ENCODE measurements at regions not wholly inside any gene's neighbourhood (a gene's known extent, or its start where the extent isn't known, plus 50 kb on each side); places are given as distances from the start of the nearest gene placed in this dataset.
A peak's percentile ranks its signal among the peaks of the same experiment; 100 is the strongest.

DNA sequence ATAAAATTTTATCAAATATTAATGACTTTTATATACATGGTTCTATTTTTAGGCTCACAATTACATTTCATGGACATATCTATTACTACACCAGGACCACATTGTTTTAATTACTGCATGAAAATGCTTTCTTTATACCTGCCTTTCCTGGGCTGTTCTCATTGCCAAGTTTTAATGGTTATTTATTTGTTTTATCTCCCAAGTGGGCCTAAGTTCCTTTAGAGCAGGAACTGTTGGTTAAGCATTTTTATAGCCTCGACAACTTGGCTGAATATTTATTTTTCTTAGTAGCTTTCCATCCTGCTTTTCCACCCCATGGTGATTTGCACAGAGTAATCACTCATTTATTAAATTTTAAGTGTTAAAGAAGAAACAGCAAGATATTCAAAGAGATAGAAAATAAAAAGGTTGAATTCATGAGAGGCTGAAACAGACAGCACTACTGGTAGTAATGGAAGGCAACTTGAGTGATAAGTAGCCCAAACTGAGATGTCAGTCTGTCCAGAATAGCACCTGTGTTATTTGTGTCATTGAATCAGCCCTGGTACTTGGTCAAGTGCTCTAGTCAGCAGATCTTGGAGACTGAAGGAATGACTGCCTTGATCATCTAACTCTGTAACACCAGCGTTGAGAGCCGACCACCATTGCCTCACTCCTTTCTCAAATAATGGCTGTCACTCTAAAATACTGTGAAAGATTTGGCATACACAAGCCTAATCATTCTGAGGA, 119.1 kb upstream of the EGLN3 start:
- H3K9ac ChIP-seq (ENCODE audit: low read length in 2 of 2), result no peak overlapping the region
- no peaks in the 10 kb centered on the region for H3K27me3 ChIP-seq (ENCODE audit: control insufficient read depth in 1 of 2, insufficient read depth in 2 of 2, low read length in 2 of 2)
- no peaks in the 10 kb centered on the region for H3K36me3 ChIP-seq (ENCODE audit: control insufficient read depth in 2 of 2, insufficient read depth in 2 of 2, low read length in 2 of 2)
- H3K4me3 ChIP-seq (ENCODE audit: low read length in 2 of 2), result no peak overlapping the region
- H3K4me1 ChIP-seq (ENCODE audit: control insufficient read depth, insufficient read depth, low read length), result no peaks in the 10 kb centered on the region
- H3K27ac ChIP-seq (ENCODE audit: low read length), result no peak overlapping the region
- H3K9me3 ChIP-seq (ENCODE audit: control insufficient read depth in 2 of 2, low read length in 2 of 2), result no peaks in the 10 kb centered on the region

DNA sequence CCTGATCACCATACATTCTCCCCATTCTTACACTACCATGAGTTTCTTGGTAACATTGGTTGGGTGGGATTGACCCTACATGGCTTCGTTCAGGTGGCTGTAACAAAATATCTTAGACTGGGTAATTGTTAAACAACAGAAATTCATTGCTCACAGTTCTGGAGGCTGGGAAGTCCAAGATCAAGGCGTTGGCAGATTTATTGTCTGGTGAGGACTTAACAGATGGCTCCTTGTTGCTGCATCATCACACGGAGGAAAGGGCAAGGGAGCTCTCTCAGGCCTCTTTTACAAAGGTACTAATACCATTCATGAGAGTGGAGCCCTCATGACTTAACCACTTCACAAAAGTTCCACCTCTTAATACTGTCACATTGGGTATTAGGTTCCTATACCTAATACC, 116.7 kb upstream of the EGLN3 start:
- Histone ChIP-seq H3K9ac (ENCODE audit: low read length in 2 of 2) (no peak overlapping the region), H3K9me3 (ENCODE audit: control insufficient read depth in 2 of 2, low read length in 2 of 2) (no peaks in the 10 kb centered on the region), H3K27me3 (ENCODE audit: control insufficient read depth in 1 of 2, insufficient read depth in 2 of 2, low read length in 2 of 2) (no peaks in the 10 kb centered on the region), H3K4me3 (ENCODE audit: low read length in 2 of 2) (no peak overlapping the region), H3K27ac (ENCODE audit: low read length) (no peak overlapping the region), H3K36me3 (ENCODE audit: control insufficient read depth in 2 of 2, insufficient read depth in 2 of 2, low read length in 2 of 2) (no peaks in the 10 kb centered on the region), H3K4me1 (ENCODE audit: control insufficient read depth, insufficient read depth, low read length) (peaks cover 16% of the 10 kb centered on the region)

- H3K36me3 ChIP-seq (ENCODE audit: control insufficient read depth in 2 of 2, insufficient read depth in 2 of 2, low read length in 2 of 2), result no peaks in the 10 kb centered on the region
- no peak overlapping the region for H3K9ac ChIP-seq (ENCODE audit: low read length in 2 of 2)
- H3K4me1 ChIP-seq (ENCODE audit: control insufficient read depth, insufficient read depth, low read length), result peaks cover 17% of the 10 kb centered on the region
- H3K9me3 ChIP-seq (ENCODE audit: control insufficient read depth in 2 of 2, low read length in 2 of 2), result no peaks in the 10 kb centered on the region
- no peaks in the 10 kb centered on the region for H3K27me3 ChIP-seq (ENCODE audit: control insufficient read depth in 1 of 2, insufficient read depth in 2 of 2, low read length in 2 of 2)
- H3K4me3 ChIP-seq (ENCODE audit: low read length in 2 of 2), result no peak overlapping the region
- H3K27ac ChIP-seq (ENCODE audit: low read length), result no peak overlapping the region
Observed at GRCh38 chr14:34065690-34066391, 115.0 kb upstream of the EGLN3 start.

GRCh38 chr14:34065236-34065635, 114.4 kb upstream of the EGLN3 start:
- H3K27me3 ChIP-seq (ENCODE audit: control insufficient read depth in 1 of 2, insufficient read depth in 2 of 2, low read length in 2 of 2), result no peaks in the 10 kb centered on the region
- H3K36me3 ChIP-seq (ENCODE audit: control insufficient read depth in 2 of 2, insufficient read depth in 2 of 2, low read length in 2 of 2), result no peaks in the 10 kb centered on the region
- H3K27ac ChIP-seq (ENCODE audit: low read length), result no peak overlapping the region
- H3K9me3 ChIP-seq (ENCODE audit: control insufficient read depth in 2 of 2, low read length in 2 of 2), result no peaks in the 10 kb centered on the region
- no peak overlapping the region for H3K9ac ChIP-seq (ENCODE audit: low read length in 2 of 2)
- peaks cover 22% of the 10 kb centered on the region for H3K4me1 ChIP-seq (ENCODE audit: control insufficient read depth, insufficient read depth, low read length)
- no peak overlapping the region for H3K4me3 ChIP-seq (ENCODE audit: low read length in 2 of 2)

DNA sequence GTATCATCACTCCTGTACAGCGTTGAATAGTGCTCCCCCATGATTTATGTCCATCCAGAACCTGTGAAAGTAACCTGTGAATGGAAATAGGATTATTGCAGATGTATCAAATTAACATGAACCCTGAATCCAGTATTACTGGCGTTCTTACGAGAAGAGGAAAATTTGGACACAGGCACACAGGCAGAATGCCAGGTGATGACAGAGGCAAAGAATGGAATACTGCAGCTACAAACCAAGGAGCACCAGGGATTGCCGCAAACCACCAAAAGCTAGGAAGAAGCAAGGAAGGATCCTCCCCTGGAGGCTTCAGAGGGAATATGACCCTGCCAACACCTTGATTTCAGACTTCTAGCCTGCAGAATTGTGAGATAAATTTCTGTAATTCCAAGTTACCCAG, 113.5 kb upstream of the EGLN3 start:
- H3K9me3 ChIP-seq (ENCODE audit: control insufficient read depth in 2 of 2, low read length in 2 of 2), result no peaks in the 10 kb centered on the region
- no peak overlapping the region for H3K9ac ChIP-seq (ENCODE audit: low read length in 2 of 2)
- H3K36me3 ChIP-seq (ENCODE audit: control insufficient read depth in 2 of 2, insufficient read depth in 2 of 2, low read length in 2 of 2), result no peaks in the 10 kb centered on the region
- no peak overlapping the region for H3K4me3 ChIP-seq (ENCODE audit: low read length in 2 of 2)
- H3K27me3 ChIP-seq (ENCODE audit: control insufficient read depth in 1 of 2, insufficient read depth in 2 of 2, low read length in 2 of 2), result no peaks in the 10 kb centered on the region
- no peak overlapping the region for H3K27ac ChIP-seq (ENCODE audit: low read length)
- peaks cover 29% of the 10 kb centered on the region for H3K4me1 ChIP-seq (ENCODE audit: control insufficient read depth, insufficient read depth, low read length)

DNA sequence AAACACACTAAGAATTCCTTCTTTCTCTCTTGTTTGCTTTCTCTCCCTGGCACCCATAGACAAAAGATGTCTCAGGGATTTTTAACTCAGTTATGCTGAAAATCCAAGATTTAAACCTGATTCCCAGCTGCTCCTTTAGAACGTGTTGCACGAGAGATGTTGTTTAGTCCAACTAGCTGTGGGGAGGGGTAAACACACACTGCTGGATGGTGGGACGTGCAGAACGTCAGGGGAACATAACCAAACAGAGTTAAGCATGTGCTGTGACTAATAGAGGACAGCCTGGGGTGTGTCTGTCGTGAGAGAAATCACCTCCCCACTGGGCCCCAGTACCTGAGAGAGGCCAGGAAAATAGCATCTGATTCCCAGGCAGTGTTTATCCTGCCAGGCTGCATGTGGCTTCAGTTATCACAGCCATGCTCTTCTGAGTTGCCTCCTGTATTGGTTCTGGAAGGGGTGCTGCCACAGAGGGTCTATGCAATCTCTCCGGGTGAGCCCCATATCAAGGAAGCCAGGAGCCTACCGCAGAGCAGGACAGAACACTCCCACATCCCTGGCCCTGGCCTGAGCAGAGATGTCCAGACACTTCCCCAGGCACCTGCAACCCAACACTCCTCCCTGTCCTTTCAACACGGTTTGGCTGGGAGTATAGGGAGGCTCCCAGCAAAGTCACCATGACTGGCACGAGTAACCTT, 112.7 kb upstream of the EGLN3 start:
- Histone ChIP-seq H3K4me3 (ENCODE audit: low read length in 2 of 2) (no peak overlapping the region), H3K27me3 (ENCODE audit: control insufficient read depth in 1 of 2, insufficient read depth in 2 of 2, low read length in 2 of 2) (no peaks in the 10 kb centered on the region), H3K9me3 (ENCODE audit: control insufficient read depth in 2 of 2, low read length in 2 of 2) (no peaks in the 10 kb centered on the region), H3K4me1 (ENCODE audit: control insufficient read depth, insufficient read depth, low read length) (peaks cover 31% of the 10 kb centered on the region), H3K27ac (ENCODE audit: low read length) (no peak overlapping the region), H3K36me3 (ENCODE audit: control insufficient read depth in 2 of 2, insufficient read depth in 2 of 2, low read length in 2 of 2) (no peaks in the 10 kb centered on the region), H3K9ac (ENCODE audit: low read length in 2 of 2) (no peak overlapping the region)

DNA sequence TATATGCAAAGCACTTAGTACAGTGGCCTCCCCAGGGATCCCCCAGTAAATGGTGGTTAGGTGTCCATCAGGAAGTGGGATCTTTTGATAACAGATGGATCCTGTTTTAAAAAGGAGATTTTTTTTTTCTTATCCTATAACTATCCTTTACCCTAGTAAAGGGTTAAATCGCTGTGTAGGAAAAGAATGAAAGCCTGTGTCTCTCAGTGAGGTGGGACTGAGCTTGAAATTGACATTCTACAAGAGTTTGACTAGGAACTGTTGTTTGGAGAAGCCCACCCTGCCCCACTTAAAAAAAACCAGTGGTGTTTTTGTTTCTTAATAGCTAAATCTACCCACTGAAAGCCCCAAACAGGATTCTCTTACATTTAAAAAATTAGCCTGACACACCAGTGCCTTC, 112.2 kb upstream of the EGLN3 start:
- H3K9ac ChIP-seq (ENCODE audit: low read length in 2 of 2), result no peak overlapping the region
- H3K36me3 ChIP-seq (ENCODE audit: control insufficient read depth in 2 of 2, insufficient read depth in 2 of 2, low read length in 2 of 2), result no peaks in the 10 kb centered on the region
- peaks cover 31% of the 10 kb centered on the region for H3K4me1 ChIP-seq (ENCODE audit: control insufficient read depth, insufficient read depth, low read length)
- no peaks in the 10 kb centered on the region for H3K9me3 ChIP-seq (ENCODE audit: control insufficient read depth in 2 of 2, low read length in 2 of 2)
- no peak overlapping the region for H3K27ac ChIP-seq (ENCODE audit: low read length)
- H3K27me3 ChIP-seq (ENCODE audit: control insufficient read depth in 1 of 2, insufficient read depth in 2 of 2, low read length in 2 of 2), result no peaks in the 10 kb centered on the region
- H3K4me3 ChIP-seq (ENCODE audit: low read length in 2 of 2), result no peak overlapping the region

DNA sequence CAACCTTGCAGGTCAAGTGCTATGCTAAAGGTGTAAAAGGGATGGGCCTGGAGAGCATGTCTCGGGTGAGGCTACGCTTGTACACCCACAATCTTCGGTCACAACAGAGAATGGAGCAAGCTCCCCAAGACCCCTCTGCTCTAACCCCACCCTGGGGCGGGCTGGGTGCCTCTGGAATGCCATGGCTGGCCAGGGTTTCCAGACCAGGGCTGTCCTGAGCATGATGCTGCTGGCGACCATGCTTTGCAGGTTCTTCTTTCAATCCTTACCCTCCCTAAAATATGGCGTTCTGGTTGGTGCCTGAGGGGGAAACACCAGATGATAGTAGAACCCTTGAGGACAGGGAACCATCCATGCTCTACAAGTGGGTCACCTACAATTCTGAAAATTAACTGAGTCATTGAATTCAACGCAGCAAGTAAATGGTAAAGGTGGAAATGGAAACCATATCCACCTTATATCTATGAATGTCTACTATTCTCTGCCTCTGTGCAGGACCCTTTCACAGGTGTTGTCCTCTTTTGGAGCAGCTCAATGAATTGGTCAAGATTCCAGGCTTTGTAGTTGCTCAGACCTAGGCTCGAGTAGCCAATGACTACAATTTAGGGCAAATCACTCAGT, 111.6 kb upstream of the EGLN3 start:
- Histone ChIP-seq H3K9ac (ENCODE audit: low read length in 2 of 2) (no peak overlapping the region), H3K27ac (ENCODE audit: low read length) (no peak overlapping the region), H3K36me3 (ENCODE audit: control insufficient read depth in 2 of 2, insufficient read depth in 2 of 2, low read length in 2 of 2) (no peaks in the 10 kb centered on the region), H3K27me3 (ENCODE audit: control insufficient read depth in 1 of 2, insufficient read depth in 2 of 2, low read length in 2 of 2) (no peaks in the 10 kb centered on the region), H3K4me3 (ENCODE audit: low read length in 2 of 2) (no peak overlapping the region), H3K9me3 (ENCODE audit: control insufficient read depth in 2 of 2, low read length in 2 of 2) (no peaks in the 10 kb centered on the region), H3K4me1 (ENCODE audit: control insufficient read depth, insufficient read depth, low read length) (peaks cover 31% of the 10 kb centered on the region)

DNA sequence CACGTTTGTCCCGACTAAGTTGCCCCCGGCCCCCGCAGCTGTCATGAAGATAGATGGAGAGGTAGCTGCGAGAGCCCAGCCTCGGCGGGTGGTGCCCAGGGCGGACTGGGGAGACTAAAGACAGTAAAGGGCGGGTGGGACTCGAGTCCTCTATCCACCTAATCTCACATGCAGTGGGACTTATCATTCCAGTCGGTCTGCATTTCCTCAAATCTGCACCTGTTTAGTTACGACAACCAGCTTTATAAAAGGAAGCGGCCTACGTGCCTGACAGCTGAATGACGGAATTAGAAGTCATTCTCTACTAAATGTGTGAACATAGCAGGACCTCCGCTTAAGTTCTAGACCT, 109.8 kb upstream of the EGLN3 start:
- Histone ChIP-seq H3K27ac (ENCODE audit: low read length) (peak overlapping the region; percentile 91), H3K9ac (ENCODE audit: low read length in 2 of 2) (peak overlapping the region; percentile 76 to 77), H3K4me3 (ENCODE audit: low read length in 2 of 2) (peak overlapping the region; percentile 66 to 83), H3K4me1 (ENCODE audit: control insufficient read depth, insufficient read depth, low read length) (peaks cover 31% of the 10 kb centered on the region), H3K9me3 (ENCODE audit: control insufficient read depth in 2 of 2, low read length in 2 of 2) (no peaks in the 10 kb centered on the region), H3K36me3 (ENCODE audit: control insufficient read depth in 2 of 2, insufficient read depth in 2 of 2, low read length in 2 of 2) (no peaks in the 10 kb centered on the region), H3K27me3 (ENCODE audit: control insufficient read depth in 1 of 2, insufficient read depth in 2 of 2, low read length in 2 of 2) (no peaks in the 10 kb centered on the region)

GRCh38 chr14:34059925-34060650, 109.2 kb upstream of the EGLN3 start:
- peak overlapping the region; percentile 91 for H3K27ac ChIP-seq (ENCODE audit: low read length)
- H3K9me3 ChIP-seq (ENCODE audit: control insufficient read depth in 2 of 2, low read length in 2 of 2), result no peaks in the 10 kb centered on the region
- H3K9ac ChIP-seq (ENCODE audit: low read length in 2 of 2), result peak overlapping the region; percentile 77 to 90
- peak overlapping the region; percentile 66 to 83 for H3K4me3 ChIP-seq (ENCODE audit: low read length in 2 of 2)
- no peaks in the 10 kb centered on the region for H3K36me3 ChIP-seq (ENCODE audit: control insufficient read depth in 2 of 2, insufficient read depth in 2 of 2, low read length in 2 of 2)
- no peaks in the 10 kb centered on the region for H3K27me3 ChIP-seq (ENCODE audit: control insufficient read depth in 1 of 2, insufficient read depth in 2 of 2, low read length in 2 of 2)
- H3K4me1 ChIP-seq (ENCODE audit: control insufficient read depth, insufficient read depth, low read length), result peaks cover 31% of the 10 kb centered on the region

All from stomach smooth muscle (tissue), 2 donors.